IMR-90 (cell line): ENCODE measurements at regions not wholly inside any gene's neighbourhood (a gene's known extent, or its start where the extent isn't known, plus 50 kb on each side); places are given as distances from the start of the nearest gene placed in this dataset.

ENCODE experiments used
- ATAC-seq: fragments of 200-7000 bp; cut with Tn5 transposase; 2 replicates; pipeline ENCODE4 v1.9.1; 2020; ENCODE audit warnings: low read depth, mild to moderate bottlenecking, moderate library complexity
- BruUV-seq: library from RNA; stranded (reverse); fragments of 400-500 nt; replicated peaks from 2 replicates; lab custom pipeline; 2021; lab: Mats Ljungman, UMichigan
- CTCF ChIA-PET: fragments of 300-600 bp; formaldehyde crosslinking; extraction: SDS; loops from one replicate; lab custom pipeline; 2021; ENCODE audit warnings: antibody characterized with exemption; lab: Yijun Ruan, JAX
- POLR2A ChIA-PET: fragments of 300-600 bp; sonication (Branson Sonifier 250); formaldehyde crosslinking; loops from one replicate; lab custom pipeline; 2022; ENCODE audit warnings: antibody characterized with exemption; ENCODE audit not compliant: unreplicated experiment; lab: Charles Lee
- DNase-seq: peaks from one replicate; pipeline ENCODE4 v3.0.0; 2013
- H2AFZ ChIP-seq: replicated peaks from 2 replicates; pipeline ENCODE3; 2013; ENCODE audit warnings: low read length, mild to moderate bottlenecking; ENCODE audit not compliant: poor library complexity
- H2AK5ac ChIP-seq: 2 replicates; pipeline ENCODE4 v1.6.1; 2013; ENCODE audit warnings: low read depth, low read length, inconsistent platforms
- H2AK9ac ChIP-seq: replicated peaks from 2 replicates; pipeline ENCODE3; 2013; ENCODE audit warnings: mild to moderate bottlenecking, low read depth, low read length, moderate library complexity; ENCODE audit not compliant: poor library complexity
- H2BK120ac ChIP-seq: 2 replicates; pipeline ENCODE4 v1.6.1; 2013; ENCODE audit warnings: low read depth, low read length, inconsistent platforms
- H2BK15ac ChIP-seq: 3 replicates; pipeline ENCODE4 v1.6.1; 2013; ENCODE audit warnings: low read depth, low read length, inconsistent platforms
- H2BK20ac ChIP-seq: 2 replicates; pipeline ENCODE4 v1.6.1; 2013; ENCODE audit warnings: low read depth, mild to moderate bottlenecking, inconsistent platforms, low read length, moderate library complexity
- H2BK5ac ChIP-seq: 2 replicates; pipeline ENCODE4 v1.6.1; 2013; ENCODE audit warnings: mild to moderate bottlenecking, low read depth, low read length, inconsistent platforms; ENCODE audit not compliant: poor library complexity, severe bottlenecking
- H3K14ac ChIP-seq: replicated peaks from 2 replicates; pipeline ENCODE4 v1.6.1; 2013; ENCODE audit warnings: low read depth, low read length, inconsistent platforms
- H3K18ac ChIP-seq: 2 replicates; pipeline ENCODE4 v1.6.1; 2013; ENCODE audit warnings: low read depth, low read length, control low read depth
- H3K23ac ChIP-seq: 2 replicates; pipeline ENCODE4 v1.6.1; 2013; ENCODE audit warnings: low read depth, low read length, inconsistent platforms
- H3K27ac ChIP-seq: 2 replicates; pipeline ENCODE4 v1.5.1; 2013; ENCODE audit warnings: mild to moderate bottlenecking, control low read depth, low read length; ENCODE audit not compliant: insufficient read depth
- H3K27me3 ChIP-seq: 2 replicates; pipeline ENCODE4 v1.6.1; 2013; ENCODE audit warnings: low read length; ENCODE audit not compliant: control insufficient read depth, insufficient read depth
- H3K36me3 ChIP-seq: 2 replicates; pipeline ENCODE4 v1.6.1; 2013; ENCODE audit warnings: low read length, mixed read lengths; ENCODE audit not compliant: control insufficient read depth, insufficient read depth
- H3K4ac ChIP-seq: 2 replicates; pipeline ENCODE4 v1.6.1; 2013; ENCODE audit warnings: low read depth, low read length, inconsistent platforms
- H3K4me1 ChIP-seq: 2 replicates; pipeline ENCODE4 v1.6.1; 2013; ENCODE audit warnings: low read length, mixed read lengths; ENCODE audit not compliant: control insufficient read depth, insufficient read depth
- H3K4me2 ChIP-seq: 2 replicates; pipeline ENCODE4 v1.6.1; 2013; ENCODE audit warnings: low read depth, mild to moderate bottlenecking, control low read depth, low read length, moderate library complexity
- H3K4me3 ChIP-seq: 2 replicates; pipeline ENCODE4 v1.5.1; 2013; ENCODE audit warnings: low read depth, mild to moderate bottlenecking, control low read depth, low read length, moderate library complexity; ENCODE audit not compliant: insufficient read depth
- H3K56ac ChIP-seq: 2 replicates; pipeline ENCODE4 v1.6.1; 2013; ENCODE audit warnings: low read length, inconsistent platforms; ENCODE audit not compliant: insufficient read depth; ENCODE audit errors: extremely low read depth
- H3K79me1 ChIP-seq, 2 experiments: 2 replicates each; pipeline ENCODE4 v1.6.1; 2013; ENCODE audit warnings: low read length in 2 of 2, inconsistent platforms in 1 of 2, low read depth in 1 of 2
- H3K9ac ChIP-seq: 2 replicates; pipeline ENCODE4 v1.6.1; 2013; ENCODE audit warnings: low read depth, low read length, control low read depth
- H3K9me1 ChIP-seq: 2 replicates; pipeline ENCODE4 v1.6.1; 2013; ENCODE audit warnings: low read length, inconsistent platforms; ENCODE audit not compliant: insufficient read depth
- H3K9me3 ChIP-seq: 2 replicates; pipeline ENCODE4 v1.6.1; 2013; ENCODE audit warnings: low read length; ENCODE audit not compliant: control insufficient read depth, insufficient read depth
- H4K20me1 ChIP-seq: 2 replicates; pipeline ENCODE4 v1.6.1; 2013; ENCODE audit warnings: low read length, inconsistent platforms; ENCODE audit not compliant: insufficient read depth
- H4K5ac ChIP-seq: 2 replicates; pipeline ENCODE4 v1.6.1; 2013; ENCODE audit warnings: mild to moderate bottlenecking, low read depth, low read length, control low read depth
- H4K8ac ChIP-seq, 2 experiments: 2 replicates each; pipeline ENCODE4 v1.6.1; 2013; ENCODE audit warnings: low read depth in 2 of 2, low read length in 2 of 2, control low read depth in 1 of 2, inconsistent platforms in 1 of 2
- H4K91ac ChIP-seq: 2 replicates; pipeline ENCODE4 v1.6.1; 2013; ENCODE audit warnings: low read depth, low read length, inconsistent platforms; ENCODE audit not compliant: insufficient read depth
- FOS ChIP-seq: fragments of 150-350 bp; IDR thresholded peaks from 2 replicates; pipeline ENCODE4 v1.6.1; 2016; ENCODE audit warnings: low read depth, low read length
- MXI1 ChIP-seq: IDR thresholded peaks from 2 replicates; pipeline ENCODE4 v1.6.1; 2012; ENCODE audit warnings: low read depth, mild to moderate bottlenecking, low read length, moderate library complexity, borderline replicate concordance
- RCOR1 ChIP-seq: IDR thresholded peaks from 2 replicates; pipeline ENCODE4 v1.6.1; 2012; ENCODE audit warnings: mild to moderate bottlenecking, low read length, improper control_type of control experiment; ENCODE audit not compliant: insufficient replicate concordance
- RFX5 ChIP-seq: IDR thresholded peaks from 2 replicates; pipeline ENCODE4 v1.8.0; 2012; ENCODE audit warnings: low read depth, mild to moderate bottlenecking, low read length, moderate library complexity
- WGBS, 2 experiments: methylation state at CpG; one replicate each; pipeline versions ENCODE4 v1.1.5 to v1.1.7; 2013; ENCODE audit warnings: missing lambda C conversion rate in 2 of 2; ENCODE audit not compliant: insufficient read length in 1 of 2; ENCODE audit errors: extremely low coverage in 2 of 2; 5-methylcytosine and 5-hydroxymethylcytosine counted together
- dilution Hi-C: fragments of 300-500 bp; cut with HindIII; formaldehyde crosslinking; loops from one replicate; pipeline ENCODE4 v1.14.3; 2018; ENCODE audit warnings: low sequenced_read_pairs; ENCODE audit not compliant: unreplicated experiment
- in situ Hi-C: fragments of 300-500 bp; cut with MboI; formaldehyde crosslinking; loops from 3 replicates; pipeline ENCODE4 v1.14.3; 2019; ENCODE audit warnings: low sequenced_read_pairs, inconsistent platforms, mixed read lengths
- intact Hi-C: fragments of 100-400 bp; cut with micrococcal nuclease; formaldehyde crosslinking; loops from 2 replicates; pipeline ENCODE4 v1.10.0; 2022

DNA sequence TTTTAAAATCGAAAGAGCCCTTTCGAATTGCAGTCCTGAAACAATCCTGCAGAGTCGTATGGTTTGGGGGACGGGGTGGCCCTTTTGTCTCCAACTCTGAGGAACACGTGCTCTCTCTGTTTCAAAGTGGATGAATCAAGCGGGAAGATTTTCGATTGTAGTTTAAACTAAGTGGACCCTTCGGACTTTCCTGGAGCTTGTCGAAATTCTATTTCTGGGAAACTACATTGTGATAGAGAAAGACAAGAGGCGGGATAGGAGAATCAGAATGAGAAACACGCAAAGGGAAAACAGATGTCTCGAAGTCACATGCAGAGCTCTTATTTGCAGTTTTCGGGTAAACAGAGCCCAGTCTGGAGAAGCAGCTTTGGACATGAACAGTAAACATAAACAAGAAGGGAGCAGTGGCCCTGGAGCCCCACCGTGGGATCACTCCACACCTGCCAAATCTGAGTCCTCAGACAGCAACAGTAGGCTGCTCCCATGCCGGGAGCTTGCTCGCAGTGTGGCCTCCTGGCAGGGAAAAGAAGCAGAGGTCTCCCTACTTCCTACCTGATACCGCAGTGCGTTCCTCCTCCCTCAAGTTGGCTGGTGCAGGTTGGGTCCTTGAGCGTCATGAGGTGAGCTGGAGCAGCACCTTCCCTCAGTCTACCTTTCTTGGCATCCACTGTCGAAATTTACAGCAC lies 202.4 kb downstream of the SLC4A3 start:
- no peak overlapping the region for H4K5ac ChIP-seq
- no peak overlapping the region for H3K23ac ChIP-seq
- no peaks in the 10 kb centered on the region for H3K79me1 ChIP-seq
- ChIA-PET POLR2A (no interaction called here), CTCF (no interaction called here)
- dilution Hi-C loops (no loop called here), intact Hi-C loops (no loop called here), in situ Hi-C loops (no loop called here)
- no peak overlapping the region for H3K4me2 ChIP-seq
- 72% methylated on average over 11 of the region's 20 CpGs; no CpG with 5 or more reads in 1 of the 2 experiments for WGBS, 2 experiments
- H3K9me3 ChIP-seq, result no peaks in the 10 kb centered on the region
- H3K36me3 ChIP-seq, result no peaks in the 10 kb centered on the region
- H2BK15ac ChIP-seq, result no peak overlapping the region
- no peaks in the 10 kb centered on the region for H3K4me1 ChIP-seq
- no TSS peak for BruUV-seq
- no peak overlapping the region for H3K9ac ChIP-seq
- H2BK20ac ChIP-seq, result no peak overlapping the region
- H3K9me1 ChIP-seq, result no peaks in the 10 kb centered on the region
- H2AK5ac ChIP-seq, result no peak overlapping the region
- H3K4me3 ChIP-seq, result no peak overlapping the region
- no peak overlapping the region for H2BK120ac ChIP-seq
- H3K4ac ChIP-seq, result no peak overlapping the region
- no peak overlapping the region for H3K56ac ChIP-seq
- no peak overlapping the region for H2BK5ac ChIP-seq
- H3K27ac ChIP-seq, result no peak overlapping the region
- H4K91ac ChIP-seq, result no peak overlapping the region
- H2AFZ ChIP-seq, result no peak overlapping the region
- no peak overlapping the region for H3K14ac ChIP-seq
- no peak for DNase-seq
- no peaks in the 10 kb centered on the region for H4K20me1 ChIP-seq
- no peak overlapping the region for H4K8ac ChIP-seq
- ATAC-seq, result no peak
- H3K27me3 ChIP-seq, result peaks cover 11% of the 10 kb centered on the region
- H2AK9ac ChIP-seq, result no peak overlapping the region
- H3K18ac ChIP-seq, result no peak overlapping the region
- no peak for TF ChIP-seq RCOR1
- TF ChIP-seq MXI1, result no peak
- no peak for TF ChIP-seq RFX5
- TF ChIP-seq FOS, result no peak
